Cardiac fibroblast (primary cell): ENCODE measurements at regions not wholly inside any gene's neighbourhood (a gene's known extent, or its start where the extent isn't known, plus 50 kb on each side); places are given as distances from the start of the nearest gene placed in this dataset.

Experiments used
- DNase-seq, 2 donors: peaks; one replicate each; pipeline versions ENCODE4 v3.0.0 to v3.0.0-alpha.2; 2010; ENCODE audit warnings: low read depth in 2 of 2
- H3K4me3 ChIP-seq, 2 donors: replicated peaks in 1 of 2; 1 replicate in 1 of 2; 2 replicates in 1 of 2; pipeline ENCODE4 v1.5.1; 2011; ENCODE audit warnings: low read depth in 2 of 2, low read length in 2 of 2, mild to moderate bottlenecking in 2 of 2, moderate library complexity in 1 of 2
- CTCF ChIP-seq: IDR thresholded peaks from one replicate; pipeline ENCODE4 v1.5.1; 2011; ENCODE audit warnings: low read depth, mild to moderate bottlenecking, low read length, inconsistent platforms

DNA sequence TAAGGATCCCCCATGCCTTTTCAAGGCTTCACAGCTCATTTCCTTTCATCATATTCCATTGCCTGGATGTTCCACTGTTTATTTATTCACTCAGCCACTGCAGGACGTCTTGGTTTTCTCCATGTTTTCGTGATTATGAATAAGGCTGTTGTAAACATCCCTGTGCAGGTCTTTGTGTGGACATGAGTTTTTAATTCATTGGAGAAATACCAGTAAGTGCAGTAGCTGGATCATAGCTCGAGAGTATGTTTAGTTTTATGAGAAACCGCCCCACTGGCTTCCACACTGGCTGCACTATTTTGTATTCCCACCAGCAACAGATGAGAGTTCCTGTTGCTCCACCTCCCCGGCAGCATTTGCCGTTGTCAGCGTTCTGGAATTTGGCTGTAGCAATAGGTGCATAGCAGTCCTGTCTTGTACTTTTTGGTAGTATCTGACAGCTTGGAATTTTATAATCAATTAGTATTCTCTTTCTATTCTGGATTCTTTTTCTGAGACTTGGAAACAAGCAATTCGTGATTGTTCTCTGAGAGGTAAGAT lies 269.9 kb upstream of the PITRM1 start:
- TF ChIP-seq CTCF = no peak

DNA sequence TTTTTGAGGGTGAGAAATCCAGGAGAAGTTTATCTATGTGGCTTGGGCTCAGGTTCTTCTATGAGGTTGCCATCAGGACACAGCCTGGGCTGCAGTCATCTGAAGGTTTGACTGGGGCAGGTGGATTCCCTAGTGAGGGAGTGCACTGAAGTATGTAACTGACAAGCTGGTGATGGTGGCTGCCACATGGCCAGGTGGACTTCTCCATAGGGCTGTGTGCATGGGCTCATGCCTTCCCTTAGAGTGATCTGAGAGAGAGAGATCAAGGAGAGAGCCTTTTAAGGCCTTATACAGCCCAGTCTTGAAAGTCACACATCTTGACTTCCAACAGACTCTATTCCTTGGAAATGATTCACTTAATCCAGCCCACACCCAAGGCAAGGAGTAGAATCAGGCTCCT lies 266.6 kb upstream of the PITRM1 start:
- no peak for DNase-seq
- no peak for TF ChIP-seq CTCF

More for the DNA sequence above, 269.9 kb upstream of the PITRM1 start:
- H3K4me3 ChIP-seq = no peak overlapping the region
- no peak for DNase-seq

DNA sequence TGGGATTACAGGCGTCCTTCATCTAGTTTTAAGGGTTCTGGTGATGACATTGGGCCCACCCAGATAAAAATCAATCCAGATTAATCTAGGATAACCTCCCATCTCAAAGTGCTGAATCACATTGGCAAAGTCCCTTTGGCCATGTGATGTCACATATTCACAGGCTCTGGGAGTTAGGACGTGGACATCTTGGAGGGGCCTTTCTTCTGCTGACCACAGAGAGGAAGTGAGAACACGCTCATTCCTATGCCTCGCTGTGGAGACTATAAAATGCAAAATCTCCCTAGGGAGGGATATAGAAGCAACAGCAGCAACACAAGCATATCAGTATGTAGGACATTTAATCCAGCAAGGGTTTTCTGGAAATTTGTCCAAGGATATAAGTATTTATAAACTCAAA lies 266.0 kb upstream of the PITRM1 start:
- no peak for TF ChIP-seq CTCF
- H3K4me3 ChIP-seq = no peak overlapping the region
- DNase-seq = peak in 1 of 2 donors; percentile 16

More for the DNA sequence above, 266.6 kb upstream of the PITRM1 start:
- no peak overlapping the region for H3K4me3 ChIP-seq

GRCh38 chr10:3435671-3436070 lies 263.1 kb upstream of the PITRM1 start:
- DNase-seq = peak; percentile 43
- H3K4me3 ChIP-seq = no peak overlapping the region
- TF ChIP-seq CTCF = no peak

GRCh38 chr10:3433988-3434387 lies 261.4 kb upstream of the PITRM1 start:
- H3K4me3 ChIP-seq = no peak overlapping the region
- no peak for TF ChIP-seq CTCF
- DNase-seq = no peak

- no peak for DNase-seq
- no peak for TF ChIP-seq CTCF
- H3K4me3 ChIP-seq = no peak overlapping the region
Observed at GRCh38 chr10:3433131-3433530, 260.5 kb upstream of the PITRM1 start.
